ENCODE measurements at regions not wholly inside any gene's neighbourhood (a gene's known extent, or its start where the extent isn't known, plus 50 kb on each side); places are given as distances from the start of the nearest gene placed in this dataset.

GRCh38 chr4:126890383-126890782, 742.4 kb upstream of the INTU start:
- Mint-ChIP-seq H3K4me1 (no peaks in the 10 kb centered on the region), H3K27ac (no peak overlapping the region), H3K9me3 (peaks cover 11% of the 10 kb centered on the region; the same call in 1 of the 2 replicates), H3K27me3 (ENCODE audit: low read depth) (no peaks in the 10 kb centered on the region), H3K36me3 (no peaks in the 10 kb centered on the region), H3K4me3 (no peak overlapping the region)
- no peak for DNase-seq (ENCODE audit: low spot score)
- TF ChIP-seq NFYB (CRISPR knock-in tag; conservative IDR thresholded peaks at IDR 0.05; ENCODE audit: low read depth) (no peak), CREM (CRISPR knock-in tag; IDR thresholded peaks at IDR 0.05) (no peak), PRRX2 (CRISPR knock-in tag; IDR thresholded peaks at IDR 0.05) (no peak), TP53 (CRISPR knock-in tag; IDR thresholded peaks at IDR 0.05) (no peak), ZNF671 (CRISPR knock-in tag; IDR thresholded peaks at IDR 0.05) (no peak), E2F4 (CRISPR knock-in tag; IDR thresholded peaks at IDR 0.05; ENCODE audit: borderline replicate concordance, low read depth) (no peak), ELF4 (CRISPR knock-in tag; IDR thresholded peaks at IDR 0.05; ENCODE audit: low read depth) (no peak), ZNF281 (CRISPR knock-in tag; IDR thresholded peaks at IDR 0.05) (no peak), ZNF512 (CRISPR knock-in tag; IDR thresholded peaks at IDR 0.05; ENCODE audit: borderline replicate concordance) (no peak), ZNF416 (CRISPR knock-in tag; IDR thresholded peaks at IDR 0.05) (no peak), NR1H2 (CRISPR knock-in tag; IDR thresholded peaks at IDR 0.05) (no peak), FOXJ3 (CRISPR knock-in tag; IDR thresholded peaks at IDR 0.05; ENCODE audit: borderline replicate concordance) (no peak), ATF6 (CRISPR knock-in tag; IDR thresholded peaks at IDR 0.05) (no peak), IRF2 (CRISPR knock-in tag; IDR thresholded peaks at IDR 0.05; ENCODE audit: borderline replicate concordance, low read depth) (no peak), ZNF425 (CRISPR knock-in tag; conservative IDR thresholded peaks at IDR 0.05) (no peak), ESRRA (CRISPR knock-in tag; IDR thresholded peaks at IDR 0.05; ENCODE audit: borderline replicate concordance) (no peak), GABPB1 (CRISPR knock-in tag; IDR thresholded peaks at IDR 0.05) (no peak)
- CTCF ChIA-PET: no interaction called here
- POLR2A ChIA-PET: no interaction called here
- ATAC-seq: no peak

GRCh38 chr4:126890994-126891393, 741.8 kb upstream of the INTU start:
- H3K27me3 Mint-ChIP-seq (ENCODE audit: low read depth): no peaks in the 10 kb centered on the region
- H3K9me3 Mint-ChIP-seq: peaks cover 17% of the 10 kb centered on the region
- H3K4me1 Mint-ChIP-seq: no peaks in the 10 kb centered on the region
- peaks cover 4% of the 10 kb centered on the region for H3K36me3 Mint-ChIP-seq
- no peak overlapping the region for H3K27ac Mint-ChIP-seq
- POLR2A ChIA-PET: no interaction called here
- no peak for TF ChIP-seq SOX15 (CRISPR knock-in tag; IDR thresholded peaks at IDR 0.05)
- no peak for DNase-seq (ENCODE audit: low spot score)
- H3K4me3 Mint-ChIP-seq: no peak overlapping the region
- CTCF ChIA-PET: no interaction called here
- ATAC-seq: peak; percentile 58
